ENCODE measurements at regions not wholly inside any gene's neighbourhood (a gene's known extent, or its start where the extent isn't known, plus 50 kb on each side); places are given as distances from the start of the nearest gene placed in this dataset.

DNA sequence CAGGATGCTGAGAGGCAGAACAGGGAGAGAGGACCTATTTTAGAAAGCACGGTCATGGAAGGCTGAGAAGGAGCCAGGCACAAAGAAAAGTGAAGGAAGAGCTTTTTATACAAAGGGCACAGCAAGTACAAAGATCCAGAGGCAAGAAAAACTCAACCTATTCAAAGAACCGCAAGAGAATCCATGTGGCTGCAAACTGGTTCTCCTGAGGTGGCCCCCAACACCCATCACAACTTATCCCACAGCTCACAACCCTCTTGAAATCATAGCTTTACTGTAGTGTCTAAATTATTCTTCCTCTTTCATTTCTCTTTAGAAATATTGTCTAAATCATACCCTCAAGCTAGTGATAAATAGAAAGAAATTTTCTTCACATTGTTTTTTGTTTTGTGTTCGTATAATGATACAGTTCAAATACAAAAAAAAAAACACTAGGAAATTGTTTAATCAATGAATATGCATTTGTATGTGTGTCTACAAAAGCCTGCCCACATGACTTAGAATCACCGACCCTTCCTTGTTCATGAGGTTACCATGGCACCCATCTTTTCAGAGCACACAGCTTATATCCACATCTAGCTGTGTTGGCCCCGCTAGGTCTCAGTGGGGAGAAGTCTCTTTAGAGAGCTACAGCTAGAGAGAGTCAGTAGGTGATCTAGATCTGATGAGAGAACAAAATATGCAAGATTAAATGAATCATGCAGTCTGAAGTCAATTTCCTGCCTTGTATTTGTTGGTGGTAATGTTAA is 126.9 kb upstream of the DCLK2 start:
- H3K27ac ChIP-seq = no peak overlapping the region
- TF ChIP-seq, protein P1, sequence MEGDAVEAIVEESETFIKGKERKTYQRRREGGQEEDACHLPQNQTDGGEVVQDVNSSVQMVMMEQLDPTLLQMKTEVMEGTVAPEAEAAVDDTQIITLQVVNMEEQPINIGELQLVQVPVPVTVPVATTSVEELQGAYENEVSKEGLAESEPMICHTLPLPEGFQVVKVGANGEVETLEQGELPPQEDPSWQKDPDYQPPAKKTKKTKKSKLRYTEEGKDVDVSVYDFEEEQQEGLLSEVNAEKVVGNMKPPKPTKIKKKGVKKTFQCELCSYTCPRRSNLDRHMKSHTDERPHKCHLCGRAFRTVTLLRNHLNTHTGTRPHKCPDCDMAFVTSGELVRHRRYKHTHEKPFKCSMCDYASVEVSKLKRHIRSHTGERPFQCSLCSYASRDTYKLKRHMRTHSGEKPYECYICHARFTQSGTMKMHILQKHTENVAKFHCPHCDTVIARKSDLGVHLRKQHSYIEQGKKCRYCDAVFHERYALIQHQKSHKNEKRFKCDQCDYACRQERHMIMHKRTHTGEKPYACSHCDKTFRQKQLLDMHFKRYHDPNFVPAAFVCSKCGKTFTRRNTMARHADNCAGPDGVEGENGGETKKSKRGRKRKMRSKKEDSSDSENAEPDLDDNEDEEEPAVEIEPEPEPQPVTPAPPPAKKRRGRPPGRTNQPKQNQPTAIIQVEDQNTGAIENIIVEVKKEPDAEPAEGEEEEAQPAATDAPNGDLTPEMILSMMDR (IDR thresholded peaks at IDR 0.05) = no peak
- no peak for TF ChIP-seq ZFX (IDR thresholded peaks at IDR 0.05; ENCODE audit: borderline replicate concordance)

DNA sequence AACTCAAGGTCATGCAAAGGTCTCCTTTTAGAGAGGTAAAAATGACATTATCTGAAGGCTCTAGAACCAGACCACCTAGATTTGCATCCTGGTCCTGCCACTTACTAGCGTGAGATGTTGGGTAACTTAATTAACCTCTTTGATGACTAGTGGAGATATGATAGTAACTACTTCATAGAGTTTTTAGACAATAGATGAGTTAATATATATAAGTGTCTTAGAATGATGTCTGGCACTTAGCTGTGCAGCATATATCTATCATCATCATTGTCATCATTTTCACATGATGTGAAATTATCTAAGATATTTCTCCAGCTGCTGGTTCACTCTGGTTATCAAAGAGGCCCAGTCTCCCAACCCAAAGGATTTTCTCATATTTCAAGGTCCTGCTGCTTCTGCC is 126.1 kb upstream of the DCLK2 start:
- H3K27ac ChIP-seq = no peak overlapping the region
- TF ChIP-seq, protein P1 (IDR thresholded peaks at IDR 0.05) = no peak
- TF ChIP-seq ZFX (IDR thresholded peaks at IDR 0.05; ENCODE audit: borderline replicate concordance) = no peak

DNA sequence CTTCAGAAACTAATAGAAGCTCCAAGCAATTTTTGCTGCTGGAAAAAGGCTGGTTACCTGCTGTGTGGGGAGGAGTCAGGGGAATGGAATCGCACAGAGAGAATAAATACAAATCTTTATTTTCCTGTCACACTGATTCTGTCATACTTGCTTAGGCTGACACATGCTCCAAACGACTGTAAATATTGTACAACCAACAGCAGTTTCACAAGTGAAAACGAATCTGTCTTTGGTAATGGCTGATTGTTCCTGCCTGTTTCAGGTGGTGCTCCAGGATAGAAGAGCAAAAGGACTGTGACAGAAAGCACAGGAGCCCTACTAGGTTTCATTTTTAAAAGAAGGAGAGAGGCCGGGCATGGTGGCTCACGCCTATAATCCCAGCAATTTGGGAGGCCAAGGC is 125.5 kb upstream of the DCLK2 start:
- no peak overlapping the region for H3K27ac ChIP-seq
- no peak for TF ChIP-seq ZFX (IDR thresholded peaks at IDR 0.05; ENCODE audit: borderline replicate concordance)
- TF ChIP-seq, protein P1 (IDR thresholded peaks at IDR 0.05) = no peak

DNA sequence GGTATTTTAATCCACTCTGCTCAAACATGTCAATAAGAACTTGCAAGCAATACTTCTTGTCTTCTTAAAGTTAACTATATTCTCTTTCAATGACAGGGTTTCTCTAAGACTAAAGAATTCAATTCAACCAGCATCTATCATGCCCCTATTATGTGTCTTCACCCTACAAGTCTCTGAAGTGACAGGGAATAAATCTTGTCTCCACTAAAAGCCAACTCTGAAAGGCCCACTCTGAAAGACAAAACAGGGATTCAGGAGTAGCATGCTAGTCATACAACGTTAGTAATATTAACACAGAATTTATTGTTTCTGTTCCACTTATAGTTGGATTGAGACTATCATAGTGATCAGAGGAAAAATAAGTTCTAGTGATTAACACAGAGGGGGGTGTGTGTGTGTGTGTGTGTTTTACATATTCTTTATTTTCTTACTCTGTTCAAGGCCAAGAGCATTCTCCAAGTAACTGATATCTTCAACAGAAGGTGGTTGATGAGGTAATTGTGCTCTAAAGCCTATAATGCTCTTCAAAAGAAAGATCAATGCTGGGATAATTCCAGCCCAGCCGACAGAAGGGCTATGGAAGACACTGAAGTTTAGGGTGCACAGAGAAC is 122.4 kb upstream of the DCLK2 start:
- TF ChIP-seq, protein P1 (IDR thresholded peaks at IDR 0.05) = no peak
- TF ChIP-seq ZFX (IDR thresholded peaks at IDR 0.05; ENCODE audit: borderline replicate concordance) = no peak
- no peak overlapping the region for H3K27ac ChIP-seq

DNA sequence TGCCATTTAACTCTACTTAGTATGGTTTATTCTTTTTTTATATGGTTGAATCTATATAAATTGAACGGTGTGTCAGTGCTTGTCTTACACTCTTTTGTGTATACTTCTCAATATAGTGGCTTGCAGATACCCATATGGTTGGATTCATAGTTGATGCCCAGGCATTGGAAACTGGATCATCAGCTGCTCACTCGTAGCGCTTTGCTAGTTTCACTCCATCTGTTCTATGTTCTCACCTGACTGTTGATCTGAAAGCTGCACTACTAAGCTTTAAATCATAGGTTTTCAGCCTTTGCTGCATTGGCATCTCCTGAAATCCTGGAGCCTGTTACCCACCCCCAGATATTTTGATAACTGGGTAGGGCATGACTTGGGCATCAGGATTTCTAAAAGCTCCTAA is 121.6 kb upstream of the DCLK2 start:
- H3K27ac ChIP-seq = no peak overlapping the region
- TF ChIP-seq ZFX (IDR thresholded peaks at IDR 0.05; ENCODE audit: borderline replicate concordance) = no peak
- TF ChIP-seq, protein P1 (IDR thresholded peaks at IDR 0.05) = no peak

DNA sequence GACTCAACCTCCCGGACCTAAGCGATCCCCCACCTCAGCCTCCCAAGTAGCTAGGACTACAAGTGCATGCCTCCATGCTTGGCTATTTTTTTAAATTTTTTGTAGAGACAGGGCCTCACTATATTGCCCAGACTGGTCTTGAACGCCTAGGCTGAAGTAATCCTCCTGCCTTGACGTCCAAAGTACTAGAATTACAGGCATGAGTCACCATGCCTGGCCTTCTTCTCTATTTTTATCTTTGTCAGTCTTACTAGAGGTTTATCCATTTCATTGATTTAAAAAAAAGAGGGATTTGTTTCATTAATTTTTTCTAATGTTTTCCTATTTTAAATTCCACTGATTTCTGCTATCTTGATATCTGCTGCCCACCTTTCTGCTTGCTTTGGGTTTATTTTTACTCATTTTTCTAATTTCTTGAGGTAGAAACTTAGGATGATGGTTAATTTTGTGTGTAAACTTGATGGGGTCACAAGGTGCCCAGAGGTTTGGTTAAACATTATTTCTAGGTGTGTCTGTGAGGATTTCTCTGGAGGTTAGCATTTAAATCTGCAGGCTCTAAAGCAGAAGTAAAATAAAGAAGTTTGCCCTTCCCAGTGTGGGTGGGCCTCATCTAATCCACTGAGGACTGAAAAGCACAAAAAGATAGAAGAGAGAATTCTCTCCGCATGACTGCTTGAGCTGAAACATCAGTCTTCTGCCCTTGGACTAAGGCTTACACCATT is 116.2 kb upstream of the DCLK2 start:
- H3K27ac ChIP-seq = no peak overlapping the region
- no peak for TF ChIP-seq ZFX (IDR thresholded peaks at IDR 0.05; ENCODE audit: borderline replicate concordance)
- TF ChIP-seq, protein P1 (IDR thresholded peaks at IDR 0.05) = no peak

All from 22Rv1 (cell line).